Fibroblast of lung (primary cell): ENCODE measurements at regions not wholly inside any gene's neighbourhood (a gene's known extent, or its start where the extent isn't known, plus 50 kb on each side); places are given as distances from the start of the nearest gene placed in this dataset.

Experiments
- DNase-seq, 2 donors: peaks; one replicate each; pipeline versions ENCODE4 v3.0.0 to v3.0.0-alpha.2; 2010; ENCODE audit warnings: low read depth in 2 of 2
- H2AFZ ChIP-seq: 2 replicates; pipeline ENCODE4 v1.5.1; 2012; ENCODE audit warnings: low read length, control low read depth, inconsistent platforms
- H3K27ac ChIP-seq: 2 replicates; pipeline ENCODE4 v1.5.1; 2011; ENCODE audit warnings: low read length, control low read depth; ENCODE audit not compliant: insufficient read depth
- H3K27me3 ChIP-seq: 2 replicates; pipeline ENCODE4 v1.5.1; 2011; ENCODE audit warnings: mild to moderate bottlenecking, low read length; ENCODE audit not compliant: control insufficient read depth, insufficient read depth
- H3K36me3 ChIP-seq: 2 replicates; pipeline ENCODE4 v1.5.1; 2011; ENCODE audit warnings: low read length; ENCODE audit not compliant: control insufficient read depth, insufficient read depth
- H3K4me1 ChIP-seq: 2 replicates; pipeline ENCODE4 v1.5.1; 2011; ENCODE audit warnings: low read length; ENCODE audit not compliant: control insufficient read depth, insufficient read depth; ENCODE audit errors: extremely low read depth
- H3K4me2 ChIP-seq: 2 replicates; pipeline ENCODE4 v1.5.1; 2011; ENCODE audit warnings: low read length, control low read depth; ENCODE audit not compliant: insufficient read depth; ENCODE audit errors: extremely low read depth
- H3K4me3 ChIP-seq, 4 experiments: fragments of 200-600 bp in 1 of 4; sonication (generic) in 1 of 4; replicated peaks in 1 of 4; 2 replicates each; pipeline ENCODE4 v1.5.1; 2011 to 2016; ENCODE audit warnings: low read length in 4 of 4, low read depth in 3 of 4, mild to moderate bottlenecking in 3 of 4, control low read depth in 2 of 4, inconsistent platforms in 1 of 4, mixed read lengths in 1 of 4; ENCODE audit not compliant: insufficient read depth in 1 of 4; ENCODE audit errors: control extremely low read depth in 1 of 4
- H3K79me2 ChIP-seq: 2 replicates; pipeline ENCODE4 v1.5.1; 2012; ENCODE audit warnings: mild to moderate bottlenecking, low read length, inconsistent platforms; ENCODE audit not compliant: control insufficient read depth, insufficient read depth
- H3K9ac ChIP-seq: 2 replicates; pipeline ENCODE4 v1.5.1; 2011; ENCODE audit warnings: mild to moderate bottlenecking, low read length, control low read depth; ENCODE audit not compliant: insufficient read depth
- H3K9me3 ChIP-seq: 2 replicates; pipeline ENCODE4 v1.5.1; 2012; ENCODE audit warnings: low read depth, low read length; ENCODE audit not compliant: control insufficient read depth, insufficient read depth
- H4K20me1 ChIP-seq: 2 replicates; pipeline ENCODE4 v1.5.1; 2011; ENCODE audit warnings: low read length; ENCODE audit not compliant: control insufficient read depth, insufficient read depth; ENCODE audit errors: extremely low read depth
- CTCF ChIP-seq, 2 donors: IDR thresholded peaks in 1 of 2; conservative IDR thresholded peaks in 1 of 2; 1 replicate in 1 of 2; 2 replicates in 1 of 2; pipeline ENCODE4 v1.5.1; 2011 to 2012; ENCODE audit warnings: low read length in 2 of 2, control low read depth in 1 of 2, inconsistent platforms in 1 of 2, low read depth in 1 of 2, mild to moderate bottlenecking in 1 of 2
- EZH2 ChIP-seq: IDR thresholded peaks from 2 replicates; pipeline ENCODE4 v1.5.1; 2012; ENCODE audit warnings: low read length, control low read depth, mild to moderate bottlenecking; ENCODE audit errors: missing control alignments

GRCh38 chr1:193348769-193349535 is 162.5 kb upstream of the B3GALT2 start:
- TF ChIP-seq EZH2 (no peak), CTCF (conservative IDR thresholded peaks at IDR 0.05 in 1 of 2, IDR thresholded peaks at IDR 0.05 in 1 of 2; ENCODE audit: low read depth in 1 of 2, low read length in 2 of 2) (no peak)
- Histone ChIP-seq H2AFZ (peak overlapping the region; percentile 40), H3K4me1 (no peaks in the 10 kb centered on the region), H3K36me3 (no peaks in the 10 kb centered on the region), H3K79me2 (no peaks in the 10 kb centered on the region), H3K4me3 (no peak overlapping the region), H3K27me3 (no peaks in the 10 kb centered on the region), H3K4me2 (no peak overlapping the region), H3K27ac (no peak overlapping the region), H3K9ac (no peak overlapping the region), H4K20me1 (no peaks in the 10 kb centered on the region), H3K9me3 (no peaks in the 10 kb centered on the region)
- no peak for DNase-seq

- no peak overlapping the region for H3K4me3 ChIP-seq
- H3K9ac ChIP-seq, result no peak overlapping the region
These were observed 161.8 kb upstream of the B3GALT2 start for GRCh38 chr1:193348091-193348768.

More at GRCh38 chr1:193348091-193348768, 161.8 kb upstream of the B3GALT2 start:
- H3K79me2 ChIP-seq, result no peaks in the 10 kb centered on the region
- no peaks in the 10 kb centered on the region for H3K27me3 ChIP-seq
- H3K4me1 ChIP-seq, result no peaks in the 10 kb centered on the region
- H4K20me1 ChIP-seq, result no peaks in the 10 kb centered on the region
- H3K36me3 ChIP-seq, result no peaks in the 10 kb centered on the region
- no peak overlapping the region for H3K4me2 ChIP-seq
- H3K27ac ChIP-seq, result no peak overlapping the region
- H2AFZ ChIP-seq, result peak overlapping the region; percentile 40
- DNase-seq, result peak; percentile 31 to 39
- H3K9me3 ChIP-seq, result no peaks in the 10 kb centered on the region
- TF ChIP-seq EZH2, result no peak
- no peak for TF ChIP-seq CTCF (conservative IDR thresholded peaks at IDR 0.05 in 1 of 2, IDR thresholded peaks at IDR 0.05 in 1 of 2; ENCODE audit: low read depth in 1 of 2, low read length in 2 of 2)
